HL-60 (cell line): ENCODE measurements at regions not wholly inside any gene's neighbourhood (a gene's known extent, or its start where the extent isn't known, plus 50 kb on each side); places are given as distances from the start of the nearest gene placed in this dataset.
"Not testable (repeated sequence)": the region's sequence is repeated elsewhere in the genome, so short reads cannot be mapped to it uniquely, and the experiment has no call there.

ENCODE experiments used
- DNase-seq, 2 experiments: peaks; one replicate each; pipeline ENCODE4 v3.0.0-alpha.2; 2010 to 2020; ENCODE audit warnings: low read depth in 1 of 2, low spot score in 1 of 2
- H3K27ac ChIP-seq: fragments of 250-450 bp; sonication (Bioruptor Pico); replicated peaks from 2 replicates; pipeline ENCODE4 v1.5.1; 2020; ENCODE audit warnings: mild to moderate bottlenecking, moderate library complexity
- H3K27me3 ChIP-seq: fragments of 250-450 bp; sonication (Bioruptor Pico); 2 replicates; pipeline ENCODE4 v1.5.1; 2021; ENCODE audit warnings: mild to moderate bottlenecking, moderate library complexity; ENCODE audit not compliant: insufficient read depth, poor library complexity, severe bottlenecking
- H3K4me3 ChIP-seq: replicated peaks from 2 replicates; pipeline ENCODE4 v1.5.1; 2011; ENCODE audit warnings: mild to moderate bottlenecking, control low read depth, low read length; ENCODE audit not compliant: insufficient read depth
- CTCF ChIP-seq: IDR thresholded peaks from one replicate; pipeline ENCODE4 v1.5.1; 2011; ENCODE audit warnings: low read length, control low read depth, inconsistent platforms; ENCODE audit not compliant: insufficient read depth
- GABPA ChIP-seq: IDR thresholded peaks from 2 replicates; pipeline ENCODE4 v1.6.1; 2012; ENCODE audit warnings: low read depth
- POLR2AphosphoS5 ChIP-seq: IDR thresholded peaks from 2 replicates; pipeline ENCODE4 v1.6.1; 2012; ENCODE audit warnings: low read depth
- SPI1 ChIP-seq: IDR thresholded peaks from 2 replicates; pipeline ENCODE4 v1.6.1; 2012; ENCODE audit warnings: low read depth, mild to moderate bottlenecking, borderline replicate concordance
- TF ChIP-seq, protein P1 (sequence below): IDR thresholded peaks from 2 replicates; pipeline ENCODE4 v1.6.1; 2012; ENCODE audit warnings: low read depth; ENCODE audit not compliant: insufficient replicate concordance

GRCh38 chr14:43341921-43342320, 1165.2 kb downstream of the FSCB start:
- no peak overlapping the region for H3K27ac ChIP-seq
- H3K27me3 ChIP-seq = no peaks in the 10 kb centered on the region
- H3K4me3 ChIP-seq = no peak overlapping the region
- TF ChIP-seq POLR2AphosphoS5 (no peak), CTCF (no peak), GABPA (no peak), SPI1 (no peak)
- TF ChIP-seq, protein P1, sequence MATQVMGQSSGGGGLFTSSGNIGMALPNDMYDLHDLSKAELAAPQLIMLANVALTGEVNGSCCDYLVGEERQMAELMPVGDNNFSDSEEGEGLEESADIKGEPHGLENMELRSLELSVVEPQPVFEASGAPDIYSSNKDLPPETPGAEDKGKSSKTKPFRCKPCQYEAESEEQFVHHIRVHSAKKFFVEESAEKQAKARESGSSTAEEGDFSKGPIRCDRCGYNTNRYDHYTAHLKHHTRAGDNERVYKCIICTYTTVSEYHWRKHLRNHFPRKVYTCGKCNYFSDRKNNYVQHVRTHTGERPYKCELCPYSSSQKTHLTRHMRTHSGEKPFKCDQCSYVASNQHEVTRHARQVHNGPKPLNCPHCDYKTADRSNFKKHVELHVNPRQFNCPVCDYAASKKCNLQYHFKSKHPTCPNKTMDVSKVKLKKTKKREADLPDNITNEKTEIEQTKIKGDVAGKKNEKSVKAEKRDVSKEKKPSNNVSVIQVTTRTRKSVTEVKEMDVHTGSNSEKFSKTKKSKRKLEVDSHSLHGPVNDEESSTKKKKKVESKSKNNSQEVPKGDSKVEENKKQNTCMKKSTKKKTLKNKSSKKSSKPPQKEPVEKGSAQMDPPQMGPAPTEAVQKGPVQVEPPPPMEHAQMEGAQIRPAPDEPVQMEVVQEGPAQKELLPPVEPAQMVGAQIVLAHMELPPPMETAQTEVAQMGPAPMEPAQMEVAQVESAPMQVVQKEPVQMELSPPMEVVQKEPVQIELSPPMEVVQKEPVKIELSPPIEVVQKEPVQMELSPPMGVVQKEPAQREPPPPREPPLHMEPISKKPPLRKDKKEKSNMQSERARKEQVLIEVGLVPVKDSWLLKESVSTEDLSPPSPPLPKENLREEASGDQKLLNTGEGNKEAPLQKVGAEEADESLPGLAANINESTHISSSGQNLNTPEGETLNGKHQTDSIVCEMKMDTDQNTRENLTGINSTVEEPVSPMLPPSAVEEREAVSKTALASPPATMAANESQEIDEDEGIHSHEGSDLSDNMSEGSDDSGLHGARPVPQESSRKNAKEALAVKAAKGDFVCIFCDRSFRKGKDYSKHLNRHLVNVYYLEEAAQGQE = no peak
- DNase-seq = no peak

- DNase-seq = no peak
Observed at GRCh38 chr14:43338713-43339112, 1168.4 kb downstream of the FSCB start.

GRCh38 chr14:43336351-43336750, 1170.7 kb downstream of the FSCB start:
- DNase-seq = no peak
- TF ChIP-seq, protein P1 = no peak
- TF ChIP-seq POLR2AphosphoS5 (no peak), CTCF (no peak), SPI1 (no peak), GABPA (no peak)
- Histone ChIP-seq H3K27me3 (no peaks in the 10 kb centered on the region), H3K27ac (no peak overlapping the region), H3K4me3 (no peak overlapping the region)

More at GRCh38 chr14:43338713-43339112, 1168.4 kb downstream of the FSCB start:
- TF ChIP-seq GABPA = no peak
- TF ChIP-seq, protein P1 = no peak
- TF ChIP-seq SPI1 = no peak
- no peak for TF ChIP-seq CTCF
- TF ChIP-seq POLR2AphosphoS5 = no peak
- Histone ChIP-seq H3K4me3 (no peak overlapping the region), H3K27ac (no peak overlapping the region), H3K27me3 (no peaks in the 10 kb centered on the region)

GRCh38 chr14:43326501-43327407, 1180.3 kb downstream of the FSCB start:
- H3K4me3 ChIP-seq, H3K27ac ChIP-seq, DNase-seq, H3K27me3 ChIP-seq: not testable (repeated sequence)
